LoVo (cell line): ENCODE measurements at regions not wholly inside any gene's neighbourhood (a gene's known extent, or its start where the extent isn't known, plus 50 kb on each side); places are given as distances from the start of the nearest gene placed in this dataset.

ENCODE experiments used
- DNase-seq: peaks from one replicate; pipeline ENCODE4 v3.0.0-alpha.2; 2016; ENCODE audit warnings: low spot score

DNA sequence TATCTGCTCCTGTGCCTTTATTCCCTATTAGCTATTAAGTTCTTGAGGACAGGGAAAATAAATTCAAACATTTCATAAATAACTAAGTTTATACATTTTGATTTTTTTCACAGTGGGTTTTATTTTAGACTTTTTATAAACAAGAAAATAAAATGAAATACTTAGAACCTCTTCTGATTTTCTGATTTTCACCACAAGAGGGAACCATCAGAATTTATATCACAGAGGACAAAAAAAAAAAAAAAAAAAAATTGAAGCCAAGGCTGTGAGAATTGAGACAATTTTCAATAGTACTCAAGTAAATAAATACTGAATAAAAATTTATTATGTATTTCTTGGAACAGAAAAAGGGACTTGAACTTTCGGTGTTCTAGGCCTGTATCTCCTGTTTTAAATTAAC lies 288.1 kb downstream of the SH3BGRL start:
- DNase-seq, result peak; percentile 0

DNA sequence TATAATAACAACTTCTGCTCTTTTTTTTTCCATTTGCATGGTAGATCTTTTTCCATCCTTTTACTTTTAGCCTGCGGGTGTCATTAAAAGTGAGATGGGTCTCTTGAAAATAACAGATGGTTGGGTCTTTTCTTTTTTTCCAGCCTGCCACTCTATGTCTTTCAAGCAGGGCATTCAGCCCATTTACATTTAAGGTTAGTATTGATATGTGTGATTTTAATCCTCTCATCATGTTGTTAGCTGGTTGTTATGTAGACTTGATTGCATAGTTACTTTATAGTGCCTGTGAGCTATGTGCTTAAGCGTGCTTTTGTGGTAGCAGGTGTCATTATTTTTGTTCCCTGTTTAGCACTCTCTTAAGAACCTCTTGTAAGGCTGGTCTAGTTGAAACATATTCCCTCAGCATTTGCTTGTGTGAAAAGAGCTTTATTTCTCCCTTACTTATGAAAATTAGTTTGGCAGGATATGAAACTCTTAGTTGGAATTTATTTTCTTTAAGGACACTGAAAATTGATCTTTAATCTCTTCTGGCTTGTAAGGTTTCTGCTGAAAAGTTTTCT lies 326.1 kb downstream of the SH3BGRL start:
- DNase-seq, result no peak

DNA sequence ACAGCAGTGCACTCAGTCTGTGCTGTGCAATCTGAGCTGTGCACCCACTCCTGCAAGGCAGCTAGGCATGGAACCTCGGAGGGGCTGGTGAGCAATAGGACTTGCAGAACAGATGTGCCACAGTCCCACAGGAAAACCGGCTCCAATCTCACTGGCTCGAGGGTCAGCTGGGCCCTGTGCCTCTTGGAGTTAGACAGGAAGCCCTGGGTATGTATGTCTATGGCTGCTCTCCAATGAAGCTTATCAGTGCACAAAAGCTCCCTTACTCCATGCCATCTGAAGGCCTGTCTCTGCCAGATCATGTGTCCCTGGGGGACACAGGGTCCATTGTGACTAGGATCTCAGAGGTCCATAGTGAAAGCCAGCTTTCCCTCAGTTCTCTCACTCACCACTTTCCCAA lies 335.8 kb downstream of the SH3BGRL start:
- DNase-seq, result no peak

DNA sequence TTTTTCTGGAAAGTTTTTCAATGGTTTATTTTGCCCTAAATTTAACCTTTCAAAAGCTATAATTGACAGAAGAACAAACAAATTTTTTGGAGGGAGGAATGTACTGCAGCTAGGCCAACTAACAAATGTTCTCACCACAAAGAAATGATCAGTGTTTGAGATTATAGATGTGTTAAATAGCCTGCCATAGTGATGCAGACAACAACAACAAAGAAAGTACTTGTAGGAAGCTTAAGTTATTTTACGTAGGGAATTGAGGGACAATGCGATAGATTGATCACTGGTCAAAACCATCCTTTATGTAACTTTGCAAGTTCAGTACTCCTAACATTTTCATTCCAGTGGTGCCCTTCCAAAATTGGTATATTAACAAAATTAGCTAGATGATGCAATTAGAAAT lies 340.4 kb downstream of the SH3BGRL start:
- DNase-seq, result no peak

DNA sequence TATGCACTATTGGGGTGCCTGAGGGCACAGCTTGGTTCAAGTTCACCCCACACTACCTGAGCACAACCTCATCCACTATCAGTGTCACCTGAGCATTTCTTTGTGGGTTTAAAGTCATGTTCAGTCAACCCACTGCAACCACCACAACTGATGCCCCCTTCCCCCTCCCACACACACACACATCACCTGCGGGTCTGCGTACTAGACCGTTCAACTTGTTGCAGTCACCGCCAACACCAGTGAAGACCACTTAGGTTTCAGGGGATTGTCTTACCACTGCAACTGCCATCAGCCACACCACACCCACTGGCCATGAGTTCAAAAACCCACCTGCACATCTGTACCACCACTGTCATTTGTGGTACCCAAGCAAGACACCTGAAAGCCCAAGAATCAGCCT lies 355.0 kb downstream of the SH3BGRL start:
- DNase-seq, result no peak

DNA sequence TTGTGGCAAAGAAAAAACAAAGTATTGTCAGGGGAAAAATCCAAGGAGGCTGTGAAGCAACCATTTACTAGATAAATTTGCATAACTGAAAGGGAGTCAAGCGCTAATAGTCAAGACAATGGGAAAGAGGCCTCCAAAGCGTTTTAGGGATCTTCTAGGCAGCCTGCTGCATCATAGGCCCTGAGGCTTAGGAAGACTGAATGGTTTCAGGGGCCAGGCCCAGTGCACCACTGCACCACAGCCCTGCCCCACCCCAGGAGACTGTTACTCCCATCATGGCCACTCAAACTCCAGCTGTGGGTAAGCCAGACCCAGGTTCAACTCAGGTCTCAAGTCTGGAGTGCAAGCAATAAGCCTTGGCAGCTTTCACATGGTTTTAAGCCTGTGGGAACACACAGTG lies 362.9 kb downstream of the SH3BGRL start:
- DNase-seq, result no peak

DNA sequence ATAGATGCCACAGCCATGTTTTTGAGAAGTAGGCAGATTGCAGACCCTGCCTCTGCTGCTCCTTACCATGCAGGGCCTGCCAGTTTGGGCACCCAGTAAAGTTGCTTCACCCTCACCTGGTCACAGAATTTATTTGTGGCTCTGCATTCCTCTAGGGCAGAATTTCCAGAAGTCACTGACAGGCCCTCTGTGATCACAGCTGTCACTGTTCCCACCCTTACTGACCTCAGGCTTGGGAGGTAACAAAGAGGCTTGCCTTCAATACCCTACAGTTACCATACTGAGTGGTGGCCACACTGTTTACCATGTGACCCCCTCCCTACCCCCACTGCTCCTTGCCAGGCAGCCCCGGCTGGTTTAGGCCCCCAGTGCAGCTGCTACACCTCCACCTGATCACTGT lies 375.1 kb downstream of the SH3BGRL start:
- no peak for DNase-seq

DNA sequence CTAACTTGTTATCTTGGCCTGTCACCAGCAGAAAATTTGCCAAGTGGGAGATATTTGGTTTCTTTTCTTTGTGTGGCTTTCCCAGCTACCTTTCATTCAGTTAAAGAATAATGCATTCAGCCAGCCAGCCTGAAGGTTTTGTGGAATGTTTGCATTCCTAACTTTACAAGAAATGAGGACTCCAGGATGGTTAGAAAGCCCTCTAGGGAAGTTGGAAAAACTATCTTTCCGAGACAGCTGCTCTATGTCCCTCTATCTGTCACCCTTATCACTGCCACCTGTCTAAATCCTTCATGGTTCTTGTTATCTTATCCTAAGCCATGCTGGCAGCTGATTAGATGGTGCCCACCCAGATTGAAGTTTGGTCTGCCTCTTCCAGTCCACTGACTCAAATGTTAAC lies 384.2 kb downstream of the SH3BGRL start:
- DNase-seq, result no peak

DNA sequence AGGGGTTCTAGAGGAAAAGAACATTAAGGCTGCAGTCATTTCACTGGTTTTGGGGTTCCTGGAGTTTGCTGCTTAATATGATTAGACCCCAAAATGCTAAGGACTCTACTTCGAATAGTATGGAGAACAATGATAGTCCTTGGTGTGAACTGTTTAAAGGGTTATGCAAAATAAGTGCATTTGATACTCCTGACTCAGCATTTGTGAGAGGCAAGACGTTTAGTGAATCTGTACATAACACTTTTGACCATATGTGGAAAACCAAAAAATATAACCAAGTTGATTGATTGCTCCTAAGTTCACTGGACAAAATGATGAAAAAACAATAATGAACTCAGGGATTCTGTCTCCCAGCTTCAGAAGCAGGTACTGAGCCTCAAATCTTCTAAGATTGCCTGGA lies 414.1 kb downstream of the SH3BGRL start:
- DNase-seq, result no peak

DNA sequence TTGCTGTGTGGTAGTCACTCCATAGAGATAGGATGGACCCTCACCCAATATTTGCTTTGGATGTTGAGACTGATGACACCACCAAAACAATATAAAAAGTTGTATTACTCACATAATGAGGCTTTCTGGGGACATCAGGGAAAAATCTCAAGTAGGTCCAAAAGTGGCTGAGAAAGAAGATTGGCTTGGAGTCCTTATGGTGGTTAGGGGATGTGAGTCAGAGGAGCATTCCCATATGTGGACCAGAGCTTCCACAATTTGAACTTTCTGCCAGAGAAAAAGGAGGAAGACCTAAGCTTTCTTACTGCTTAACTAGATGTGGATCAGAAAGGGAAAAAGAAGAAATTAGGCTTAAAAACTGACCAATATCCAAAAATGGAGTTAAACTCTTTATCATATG lies 460.5 kb downstream of the SH3BGRL start:
- no peak for DNase-seq

DNA sequence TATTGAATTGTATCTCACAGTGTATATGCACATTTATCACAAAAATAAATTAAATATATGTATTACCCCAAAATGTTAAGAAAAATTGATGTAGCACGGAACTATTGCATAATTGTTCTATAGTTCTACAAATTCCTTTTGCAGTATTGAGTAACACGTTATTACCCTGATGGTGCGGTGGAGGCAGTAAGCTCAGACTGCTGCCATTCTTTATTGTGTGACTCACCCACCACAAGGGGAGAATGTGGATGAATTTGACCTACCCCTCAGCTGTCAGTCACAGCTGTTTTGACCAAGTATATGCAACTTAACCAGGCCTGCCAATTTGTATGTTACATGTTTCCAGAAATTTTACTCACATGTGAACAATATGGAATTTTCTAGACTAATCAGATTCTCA lies 506.6 kb downstream of the SH3BGRL start:
- no peak for DNase-seq

DNA sequence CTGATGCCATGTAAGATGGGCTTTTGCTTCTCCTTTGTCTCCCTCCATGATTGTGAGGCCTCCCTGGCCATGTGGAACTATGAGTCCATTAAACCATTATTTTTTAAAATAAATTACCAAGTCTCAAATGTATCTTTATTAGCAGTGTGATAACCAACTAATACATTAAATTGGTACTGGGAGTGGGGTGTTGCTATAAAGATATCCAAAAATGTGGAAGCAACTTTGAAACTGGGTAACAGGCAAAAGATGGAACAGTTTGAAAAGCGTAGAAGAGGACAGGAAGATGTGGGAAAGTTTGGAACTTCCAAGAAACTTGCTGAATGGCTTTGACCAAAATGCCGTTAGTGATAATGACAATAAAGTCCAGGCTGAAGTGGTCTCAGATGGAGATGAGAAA lies 526.7 kb downstream of the SH3BGRL start:
- DNase-seq, result no peak

DNA sequence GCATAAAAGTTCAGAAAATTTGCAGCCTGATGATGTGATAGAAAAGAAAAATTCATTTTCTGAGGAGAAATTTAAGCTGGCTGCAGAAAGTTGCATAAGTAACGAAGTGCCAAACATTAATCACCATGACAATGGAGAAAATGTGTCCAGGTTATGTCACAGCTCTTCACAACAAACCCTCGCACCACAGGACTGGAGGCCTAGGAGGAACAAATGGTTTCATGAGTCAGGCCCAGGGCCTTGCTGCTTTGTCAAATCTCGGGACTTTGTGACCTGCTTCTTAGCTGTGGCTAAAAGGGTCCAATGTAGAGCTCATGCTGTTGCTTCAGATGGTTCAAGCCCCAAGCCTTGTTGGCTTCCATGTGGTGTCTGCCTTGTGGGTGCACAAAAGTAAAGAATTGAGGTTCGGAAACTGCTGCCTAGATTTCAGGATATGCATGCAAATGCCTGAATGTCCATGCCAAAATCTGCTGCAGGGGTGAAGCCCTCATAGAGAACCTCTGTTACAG lies 527.4 kb downstream of the SH3BGRL start:
- no peak for DNase-seq

DNA sequence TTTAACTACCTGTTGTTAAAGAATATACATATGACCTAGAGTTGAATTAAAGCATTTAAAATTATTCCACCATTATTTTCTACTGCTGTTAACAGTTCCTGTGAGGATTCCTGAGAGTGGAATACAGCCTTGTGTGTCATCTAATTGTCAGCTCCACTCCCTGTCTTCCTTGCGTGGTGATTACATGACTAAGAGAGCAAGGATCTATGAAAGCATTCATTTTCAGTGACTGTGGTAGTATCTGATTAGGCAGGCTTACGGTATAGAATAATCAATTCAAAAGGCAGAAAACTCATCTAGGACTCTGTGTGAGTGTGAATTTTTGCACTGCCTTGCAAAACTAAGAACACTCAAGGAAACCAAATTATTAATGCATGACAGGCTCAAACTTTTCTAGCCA lies 577.8 kb downstream of the SH3BGRL start:
- DNase-seq, result no peak

DNA sequence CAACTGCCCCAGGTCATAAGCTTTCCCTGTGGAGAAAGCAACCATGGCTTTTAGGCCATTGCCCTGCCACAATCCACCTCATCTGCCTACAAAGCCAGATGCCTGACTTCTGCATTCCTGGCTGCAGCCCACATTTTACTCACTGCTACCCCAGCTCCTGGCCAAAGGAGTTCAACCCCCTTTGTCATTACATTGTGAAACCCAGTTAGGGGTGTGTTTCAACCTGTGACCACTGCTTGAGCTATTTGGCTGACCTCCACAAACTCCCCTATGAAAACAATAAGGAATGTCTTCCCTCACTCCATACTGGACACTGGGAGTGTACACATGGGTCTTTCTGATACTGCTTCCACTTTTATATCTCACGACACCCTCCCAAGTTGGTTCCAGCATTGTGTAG lies 589.2 kb downstream of the SH3BGRL start:
- DNase-seq, result no peak
